ENCODE measurements at regions not wholly inside any gene's neighbourhood (a gene's known extent, or its start where the extent isn't known, plus 50 kb on each side); places are given as distances from the start of the nearest gene placed in this dataset.
"Not testable (repeated sequence)": the region's sequence is repeated elsewhere in the genome, so short reads cannot be mapped to it uniquely, and the experiment has no call there.

- no peak for DNase-seq
These were observed 50.7 kb upstream of the DIAPH3 start for GRCh38 chr13:60214213-60215055.

DNA sequence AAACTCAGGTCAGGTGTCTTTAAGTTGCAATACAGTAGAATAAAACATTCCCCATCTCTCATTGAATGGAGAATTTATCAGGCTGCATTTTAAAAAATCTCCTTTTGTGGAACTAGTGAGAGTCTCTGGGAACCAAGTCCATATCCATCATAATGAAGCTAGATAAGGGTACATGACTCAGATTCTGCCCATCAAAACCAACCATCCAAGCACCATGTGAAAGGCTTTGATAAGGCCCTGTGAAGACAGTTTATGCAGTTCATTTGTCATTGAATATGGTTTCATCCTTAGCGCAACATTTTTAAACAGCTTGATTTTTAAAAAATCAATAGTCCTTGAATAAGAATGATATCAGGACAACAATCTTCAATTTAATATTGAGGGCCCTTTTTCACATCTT, 56.3 kb upstream of the DIAPH3 start:
- DNase-seq: no peak

- DNase-seq: no peak
These were observed 57.9 kb upstream of the DIAPH3 start for GRCh38 chr13:60221581-60221980.

DNA sequence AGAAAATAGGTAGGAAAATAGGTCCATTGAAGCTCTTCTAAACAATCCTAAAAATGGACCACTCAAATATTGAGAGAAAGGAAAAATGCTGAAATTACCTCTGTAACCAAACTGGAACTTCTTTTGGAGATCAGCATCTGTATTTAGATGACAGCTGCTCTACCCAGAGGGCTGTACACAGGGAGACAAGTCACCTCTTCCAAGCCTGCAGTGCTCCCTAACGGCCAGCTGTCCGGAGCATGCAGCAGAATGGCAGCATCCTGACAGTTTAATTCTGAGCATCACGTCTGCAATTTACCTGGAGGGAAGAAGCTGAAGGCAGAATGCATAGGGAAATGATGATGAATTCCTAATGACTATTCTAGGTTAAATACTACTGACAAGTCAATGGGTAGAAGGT, 62.8 kb upstream of the DIAPH3 start:
- peak; percentile 40 for DNase-seq

GRCh38 chr13:60227158-60227557, 63.4 kb upstream of the DIAPH3 start:
- no peak for DNase-seq

- DNase-seq: no peak
These were observed 66.1 kb upstream of the DIAPH3 start for GRCh38 chr13:60229708-60230272.

DNA sequence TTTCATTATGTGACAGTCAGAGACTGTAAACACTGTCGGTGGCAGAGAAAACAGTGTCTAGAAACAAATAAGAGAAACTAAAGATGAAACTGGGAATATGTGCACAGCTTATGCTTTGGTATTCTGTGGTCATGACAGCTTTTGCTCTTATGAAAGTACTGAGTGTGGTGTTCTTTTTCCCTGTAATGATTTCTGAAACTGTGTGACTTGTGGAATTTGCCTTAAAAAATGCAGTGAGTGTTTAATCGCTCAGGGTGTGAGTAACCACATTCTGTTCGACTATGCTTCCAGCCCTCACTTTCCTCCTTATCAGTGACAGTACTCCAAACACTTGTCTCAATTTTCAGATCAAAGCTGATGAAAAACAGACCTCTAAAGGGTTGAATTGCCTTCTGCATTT, 66.9 kb upstream of the DIAPH3 start:
- DNase-seq: no peak

GRCh38 chr13:60242043-60242595, 78.4 kb upstream of the DIAPH3 start:
- no peak for DNase-seq

- DNase-seq: no peak
These were observed 80.7 kb upstream of the DIAPH3 start for GRCh38 chr13:60244381-60244780.

GRCh38 chr13:60251419-60251818, 87.7 kb upstream of the DIAPH3 start:
- DNase-seq: not testable (repeated sequence)

DNA sequence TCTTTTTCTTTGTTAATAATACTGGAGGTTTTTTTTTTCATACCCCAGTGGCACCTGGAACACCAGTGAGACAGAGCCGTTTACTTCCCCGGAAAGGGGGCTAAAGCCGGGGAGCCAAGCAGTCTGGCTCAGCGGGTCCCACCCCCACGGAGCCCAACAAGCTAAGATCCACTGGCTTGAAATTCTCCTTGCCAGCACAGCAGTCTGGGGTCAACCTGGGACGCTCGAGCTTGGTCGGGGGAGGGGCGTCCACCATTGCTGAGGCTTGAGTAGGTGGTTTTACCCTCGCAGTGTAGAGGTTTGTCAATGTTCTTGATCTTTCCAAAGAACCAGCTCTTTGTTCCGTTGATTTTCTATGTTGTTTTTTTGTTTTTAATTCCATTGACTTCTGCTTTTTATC, 94.6 kb upstream of the DIAPH3 start:
- no peak for DNase-seq

DNA sequence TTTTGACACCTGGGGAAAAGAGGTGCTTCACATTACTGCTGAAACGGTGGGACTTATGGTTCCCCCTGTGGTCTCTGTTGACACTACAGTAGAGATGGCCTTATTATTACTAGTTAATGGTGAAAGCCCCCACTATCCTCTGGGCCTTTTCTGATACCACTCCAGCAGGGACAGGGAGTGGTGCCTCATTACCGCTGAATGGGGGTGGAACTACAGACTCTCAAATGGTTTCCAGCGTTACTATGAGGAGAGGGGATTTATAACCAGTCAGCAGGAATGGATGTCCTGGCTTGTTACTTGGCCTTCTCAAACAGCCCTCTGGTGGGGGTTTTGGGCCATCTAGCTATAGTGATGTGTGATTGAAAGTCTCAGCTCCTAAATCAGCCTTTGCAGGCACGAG, 96.7 kb upstream of the DIAPH3 start:
- DNase-seq: no peak

GRCh38 chr13:60261432-60262351, 98.0 kb upstream of the DIAPH3 start:
- no peak for DNase-seq

GRCh38 chr13:60265566-60265965, 101.8 kb upstream of the DIAPH3 start:
- no peak for DNase-seq

DNA sequence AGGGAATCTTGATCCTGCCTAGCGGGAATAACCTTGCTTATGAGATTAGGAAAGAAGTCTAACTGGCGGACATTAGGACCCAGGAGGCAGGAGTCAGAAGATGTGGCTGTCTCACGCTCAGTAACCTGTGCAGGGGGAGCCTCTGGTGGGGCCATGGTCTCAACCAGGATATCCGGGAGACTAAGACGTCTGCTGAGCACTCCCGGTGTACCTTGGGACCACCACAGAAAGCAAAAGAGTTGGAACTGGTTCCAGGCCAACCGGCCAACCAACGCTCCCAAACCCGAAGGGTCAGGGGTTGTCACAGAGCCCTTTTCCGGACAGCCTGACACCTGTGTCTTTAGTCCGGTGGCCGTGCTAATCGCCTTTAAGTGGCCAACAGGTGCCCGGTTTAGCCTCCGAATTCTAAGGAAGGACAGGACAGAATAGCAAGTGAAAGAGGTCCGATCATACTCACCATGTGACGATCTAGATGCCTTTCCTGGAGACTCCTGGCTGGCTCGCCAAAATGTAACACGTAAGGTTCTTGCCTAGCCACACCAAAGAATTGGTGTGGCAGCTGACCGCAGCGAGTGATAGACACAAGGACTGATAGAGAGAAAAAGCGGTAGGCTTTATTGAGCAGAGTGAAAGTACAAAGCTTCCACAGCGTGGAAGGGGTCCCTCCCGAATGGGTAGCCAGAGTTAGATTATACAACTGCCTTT, 103.9 kb upstream of the DIAPH3 start:
- no peak for DNase-seq

GRCh38 chr13:60268203-60268555, 104.5 kb upstream of the DIAPH3 start:
- DNase-seq: no peak

GRCh38 chr13:60273971-60274527, 110.3 kb upstream of the DIAPH3 start:
- no peak for DNase-seq

GRCh38 chr13:60274655-60275054, 110.9 kb upstream of the DIAPH3 start:
- no peak for DNase-seq

- DNase-seq: no peak
These were observed 111.5 kb upstream of the DIAPH3 start for GRCh38 chr13:60275208-60275607.

DNA sequence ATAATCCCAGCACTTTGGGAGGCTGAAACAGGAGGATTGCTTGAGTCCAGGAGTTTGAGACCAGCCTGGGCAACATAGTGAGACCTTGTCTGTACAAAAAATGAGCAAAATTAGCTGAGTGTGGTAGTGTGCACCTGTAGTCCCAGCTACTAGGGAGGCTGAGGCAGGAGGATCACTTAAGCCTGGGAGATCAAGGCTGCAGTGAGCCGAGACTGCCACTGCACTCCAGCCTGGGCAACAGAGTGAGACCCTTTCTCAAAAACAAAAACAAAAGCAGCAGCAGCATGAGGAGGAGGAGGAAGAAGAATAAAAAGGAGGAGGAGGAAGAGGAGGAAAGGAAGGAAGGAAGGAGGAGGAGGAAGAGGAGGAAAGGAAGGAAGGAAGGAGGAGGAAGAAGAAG, 116.5 kb upstream of the TDRD3 start:
- not testable (repeated sequence) for DNase-seq

DNA sequence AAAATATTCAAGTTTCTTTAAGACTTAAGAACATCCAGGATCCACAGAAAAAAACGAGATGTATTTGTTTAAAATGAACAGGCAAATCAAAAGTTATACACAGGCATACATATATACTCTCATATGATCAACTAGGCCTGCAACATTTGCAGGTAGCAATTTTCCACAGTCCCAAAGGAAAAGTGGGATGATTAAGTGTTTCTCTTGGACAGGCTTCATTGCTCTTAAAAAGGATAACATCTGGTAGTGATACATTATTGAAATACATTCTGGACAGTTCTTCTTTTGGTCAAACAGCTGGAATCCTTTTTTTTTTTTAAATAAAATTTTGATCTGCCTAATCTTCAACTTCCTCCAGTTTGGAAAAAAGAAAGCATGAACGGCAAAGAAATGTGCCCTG, 114.8 kb upstream of the TDRD3 start:
- DNase-seq: no peak

GRCh38 chr13:60282708-60283107, 114.3 kb upstream of the TDRD3 start:
- DNase-seq: no peak

Measured in NCI-H1694 treated with DMSO at 0.1 percent for 48 hours (cell line).